B cell (primary cell): ENCODE measurements at regions not wholly inside any gene's neighbourhood (a gene's known extent, or its start where the extent isn't known, plus 50 kb on each side); places are given as distances from the start of the nearest gene placed in this dataset.

Source experiments
- ATAC-seq: fragments of 200-7000 bp; cut with Tn5 transposase; one replicate; pipeline ENCODE4 v1.10.0; 2021; ENCODE audit warnings: low read depth, mild to moderate bottlenecking, moderate number of reproducible peaks, moderate library complexity
- CTCF ChIA-PET: fragments of 350-600 bp; sonication (Branson Sonifier 250); formaldehyde crosslinking; loops from one replicate; lab custom pipeline; 2021; ENCODE audit warnings: antibody characterized with exemption, inconsistent platforms; lab: Charles Lee
- POLR2A ChIA-PET: fragments of 350-600 bp; sonication (Branson Sonifier 250); formaldehyde crosslinking; loops from one replicate; lab custom pipeline; 2021; ENCODE audit warnings: antibody characterized with exemption; lab: Charles Lee
- DNase-seq: peaks from one replicate; pipeline ENCODE4 v3.0.0; 2013
- H2AFZ ChIP-seq: 2 replicates; pipeline ENCODE4 v1.6.1; 2012; ENCODE audit warnings: mild to moderate bottlenecking, low read depth, low read length; ENCODE audit not compliant: insufficient read depth, poor library complexity, severe bottlenecking
- H3K27ac ChIP-seq, 2 donors: 1 replicate in 1 of 2; 2 replicates in 1 of 2; pipeline ENCODE4 v1.5.1; 2012 to 2013; ENCODE audit warnings: low read length in 2 of 2, mild to moderate bottlenecking in 2 of 2, moderate library complexity in 1 of 2
- H3K27me3 ChIP-seq, 4 experiments: fragments of 200-600 bp in 1 of 4; sonication (generic) in 1 of 4; replicated peaks in 1 of 4; 1 replicate in 2 of 4; 2 replicates in 2 of 4; pipeline versions ENCODE4 v1.6.1 to v1.7.0; 2013 to 2016; ENCODE audit warnings: low read length in 3 of 4, mild to moderate bottlenecking in 2 of 4, mixed read lengths in 1 of 4, moderate library complexity in 1 of 4; ENCODE audit not compliant: insufficient read depth in 4 of 4, control insufficient read depth in 3 of 4; ENCODE audit errors: control extremely low read depth in 1 of 4
- H3K36me3 ChIP-seq, 2 experiments: replicated peaks in 1 of 2; 1 replicate in 1 of 2; 2 replicates in 1 of 2; pipeline versions ENCODE4 v1.6.1 to v1.7.1; 2013; ENCODE audit warnings: low read length in 1 of 2; ENCODE audit not compliant: insufficient read depth in 2 of 2, control insufficient read depth in 1 of 2; ENCODE audit errors: control extremely low read depth in 1 of 2, extremely low read depth in 1 of 2
- H3K4me1 ChIP-seq, 2 donors: fragments of 200-600 bp in 1 of 2; sonication (generic) in 1 of 2; 1 replicate in 1 of 2; 2 replicates in 1 of 2; pipeline versions ENCODE4 v1.5.1 to v1.6.1; 2013 to 2017; ENCODE audit warnings: low read length in 2 of 2; ENCODE audit not compliant: control insufficient read depth in 2 of 2, insufficient read depth in 2 of 2
- H3K4me2 ChIP-seq: replicated peaks from 2 replicates; pipeline ENCODE3; 2012; ENCODE audit warnings: mild to moderate bottlenecking, low read depth, low read length; ENCODE audit not compliant: poor library complexity, severe bottlenecking
- H3K4me3 ChIP-seq, 5 experiments: fragments of 200-600 bp in 1 of 5; sonication (generic) in 1 of 5; 1 replicate in 3 of 5; 2 replicates in 2 of 5; pipeline versions ENCODE4 v1.5.1 to v1.7.0; 2011 to 2016; ENCODE audit warnings: low read length in 4 of 5, mild to moderate bottlenecking in 4 of 5, low read depth in 2 of 5, control low read depth in 1 of 5, moderate library complexity in 1 of 5; ENCODE audit not compliant: insufficient read depth in 1 of 5; ENCODE audit errors: control extremely low read depth in 1 of 5, extremely low read depth in 1 of 5
- H3K79me2 ChIP-seq: fragments of 200-600 bp; sonication (generic); one replicate; pipeline ENCODE4 v1.6.0; 2016; ENCODE audit warnings: low read length; ENCODE audit not compliant: control insufficient read depth, insufficient read depth
- H3K9ac ChIP-seq: fragments of 200-600 bp; sonication (generic); 2 replicates; pipeline ENCODE4 v1.6.1; 2017; ENCODE audit warnings: mild to moderate bottlenecking, low read length, moderate library complexity
- H3K9me3 ChIP-seq, 3 donors: one replicate each; pipeline versions ENCODE4 v1.6.1 to v1.7.1; 2013; ENCODE audit warnings: low read length in 2 of 3; ENCODE audit not compliant: control insufficient read depth in 2 of 3, insufficient read depth in 1 of 3; ENCODE audit errors: control extremely low read depth in 1 of 3
- H4K20me1 ChIP-seq: 2 replicates; pipeline ENCODE4 v1.6.0; 2012; ENCODE audit warnings: mild to moderate bottlenecking, low read length; ENCODE audit not compliant: insufficient read depth, control insufficient read depth, poor library complexity, severe bottlenecking
- H3K27ac Mint-ChIP-seq: one replicate; pipeline ENCODE4 v1.8.0; 2021; ENCODE audit warnings: mixed read lengths
- H3K27me3 Mint-ChIP-seq: one replicate; pipeline ENCODE4 v1.8.0; 2021; ENCODE audit warnings: mixed read lengths
- H3K4me1 Mint-ChIP-seq: one replicate; pipeline ENCODE4 v1.8.0; 2021; ENCODE audit warnings: mixed read lengths
- H3K4me3 Mint-ChIP-seq: one replicate; pipeline ENCODE4 v1.8.0; 2021; ENCODE audit warnings: mixed read lengths
- H3K9me3 Mint-ChIP-seq: one replicate; pipeline ENCODE4 v1.8.0; 2022; ENCODE audit warnings: mixed read lengths; ENCODE audit not compliant: insufficient read depth
- EZH2 ChIP-seq: IDR thresholded peaks from 2 replicates; pipeline ENCODE4 v1.6.1; 2012; ENCODE audit warnings: borderline replicate concordance, low read depth, mild to moderate bottlenecking, moderate library complexity, low read length; ENCODE audit not compliant: insufficient read depth, poor library complexity, severe bottlenecking
- WGBS: methylation state at CpG from one replicate; pipeline ENCODE4 v1.1.5; 2013; ENCODE audit warnings: missing lambda C conversion rate; ENCODE audit not compliant: insufficient coverage; 5-methylcytosine and 5-hydroxymethylcytosine counted together
- intact Hi-C: fragments of 100-400 bp; cut with micrococcal nuclease; formaldehyde crosslinking; loops from one replicate; pipeline ENCODE4 v1.10.0; 2022
- TF ChIP-seq, protein P1 (sequence below): fragments of 200-600 bp; IDR thresholded peaks from one replicate; pipeline ENCODE4 v1.8.0; 2022; ENCODE audit warnings: antibody characterized with exemption, mild to moderate bottlenecking

DNA sequence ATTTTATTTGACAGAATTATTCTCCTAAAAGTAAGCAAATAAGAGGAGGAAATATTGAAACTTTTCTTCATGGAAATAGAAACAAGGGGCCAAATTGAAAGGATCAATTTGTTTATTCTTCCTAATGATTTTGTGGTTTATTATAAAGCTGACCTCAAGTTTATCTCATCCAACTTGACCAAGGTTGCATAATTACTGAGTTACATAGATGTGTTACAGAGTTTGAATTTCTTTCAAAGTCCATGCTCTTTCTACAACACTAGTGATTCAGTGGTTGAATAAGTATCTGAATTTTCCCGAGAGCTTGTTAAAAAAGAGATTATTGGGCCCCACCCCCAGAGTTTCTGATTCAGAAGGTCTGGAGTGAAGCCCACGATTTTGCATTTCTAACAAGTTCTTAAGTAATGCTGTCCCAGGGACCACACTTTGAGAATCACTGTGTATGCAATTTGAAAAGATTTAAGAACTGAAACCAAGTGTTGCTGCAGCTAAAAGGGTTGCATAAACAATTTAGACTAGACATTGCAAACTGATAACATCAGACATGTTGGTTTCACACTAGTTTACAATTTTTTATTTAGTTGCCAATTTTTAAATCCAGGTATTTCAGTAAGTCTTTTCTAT is 485.7 kb upstream of the ANO5 start:
- peaks cover 3% of the 10 kb centered on the region for H3K9me3 Mint-ChIP-seq
- Histone ChIP-seq H2AFZ (no peak overlapping the region), H3K79me2 (no peaks in the 10 kb centered on the region), H3K9me3 (no peaks in the 10 kb centered on the region), H3K27ac (no peak overlapping the region), H3K36me3 (no peaks in the 10 kb centered on the region), H3K4me3 (no peak overlapping the region), H3K4me1 (no peaks in the 10 kb centered on the region), H3K9ac (no peak overlapping the region), H3K4me2 (no peak overlapping the region), H4K20me1 (no peaks in the 10 kb centered on the region), H3K27me3 (no peaks in the 10 kb centered on the region)
- H3K4me3 Mint-ChIP-seq: no peak overlapping the region
- ATAC-seq: no peak
- CTCF ChIA-PET: no interaction called here
- H3K27me3 Mint-ChIP-seq: no peaks in the 10 kb centered on the region
- H3K27ac Mint-ChIP-seq: no peak overlapping the region
- no peaks in the 10 kb centered on the region for H3K4me1 Mint-ChIP-seq
- no peak for DNase-seq
- WGBS: no CpG with 5 or more reads among the region's 2 CpGs
- intact Hi-C loops: no loop called here
- POLR2A ChIA-PET: no interaction called here
- TF ChIP-seq, protein P1, sequence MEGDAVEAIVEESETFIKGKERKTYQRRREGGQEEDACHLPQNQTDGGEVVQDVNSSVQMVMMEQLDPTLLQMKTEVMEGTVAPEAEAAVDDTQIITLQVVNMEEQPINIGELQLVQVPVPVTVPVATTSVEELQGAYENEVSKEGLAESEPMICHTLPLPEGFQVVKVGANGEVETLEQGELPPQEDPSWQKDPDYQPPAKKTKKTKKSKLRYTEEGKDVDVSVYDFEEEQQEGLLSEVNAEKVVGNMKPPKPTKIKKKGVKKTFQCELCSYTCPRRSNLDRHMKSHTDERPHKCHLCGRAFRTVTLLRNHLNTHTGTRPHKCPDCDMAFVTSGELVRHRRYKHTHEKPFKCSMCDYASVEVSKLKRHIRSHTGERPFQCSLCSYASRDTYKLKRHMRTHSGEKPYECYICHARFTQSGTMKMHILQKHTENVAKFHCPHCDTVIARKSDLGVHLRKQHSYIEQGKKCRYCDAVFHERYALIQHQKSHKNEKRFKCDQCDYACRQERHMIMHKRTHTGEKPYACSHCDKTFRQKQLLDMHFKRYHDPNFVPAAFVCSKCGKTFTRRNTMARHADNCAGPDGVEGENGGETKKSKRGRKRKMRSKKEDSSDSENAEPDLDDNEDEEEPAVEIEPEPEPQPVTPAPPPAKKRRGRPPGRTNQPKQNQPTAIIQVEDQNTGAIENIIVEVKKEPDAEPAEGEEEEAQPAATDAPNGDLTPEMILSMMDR: no peak
- no peak for TF ChIP-seq EZH2

DNA sequence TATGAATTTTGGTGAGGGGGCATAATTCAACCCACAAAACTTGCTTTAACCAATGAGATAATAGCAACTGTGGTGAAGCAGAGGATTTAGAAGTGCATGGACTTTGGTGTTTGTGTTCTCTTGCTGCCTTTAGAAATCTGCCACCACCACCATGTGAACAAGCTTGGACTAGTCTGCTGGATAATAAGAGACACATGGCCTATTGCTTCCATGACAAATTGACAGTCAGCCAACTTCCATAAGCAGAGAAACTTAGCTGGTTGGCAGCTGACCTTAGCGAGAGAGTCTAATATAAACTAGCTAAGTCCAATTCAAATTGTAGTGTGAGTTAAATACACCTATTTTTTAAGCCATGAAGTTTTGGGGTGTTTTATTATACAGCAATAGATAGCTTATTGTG is 482.1 kb upstream of the ANO5 start:
- TF ChIP-seq, protein P1: no peak
- TF ChIP-seq EZH2: no peak
- Mint-ChIP-seq H3K27ac (no peak overlapping the region), H3K4me1 (no peaks in the 10 kb centered on the region), H3K9me3 (peaks cover 5% of the 10 kb centered on the region), H3K4me3 (no peak overlapping the region), H3K27me3 (no peaks in the 10 kb centered on the region)
- WGBS: no CpG with 5 or more reads among the region's 1 CpG
- Histone ChIP-seq H3K27ac (no peak overlapping the region), H3K27me3 (no peaks in the 10 kb centered on the region), H3K4me1 (no peaks in the 10 kb centered on the region), H3K4me2 (no peak overlapping the region), H3K4me3 (no peak overlapping the region), H3K9ac (no peak overlapping the region), H3K79me2 (no peaks in the 10 kb centered on the region), H2AFZ (no peak overlapping the region), H3K36me3 (no peaks in the 10 kb centered on the region), H3K9me3 (no peaks in the 10 kb centered on the region), H4K20me1 (no peaks in the 10 kb centered on the region)
- ATAC-seq (no peak), DNase-seq (no peak)
- intact Hi-C loops: no loop called here
- CTCF ChIA-PET: no interaction called here
- POLR2A ChIA-PET: no interaction called here
